Type B pancreatic cell (in vitro differentiated cells): ENCODE measurements at regions not wholly inside any gene's neighbourhood (a gene's known extent, or its start where the extent isn't known, plus 50 kb on each side); places are given as distances from the start of the nearest gene placed in this dataset.

Experiments
- DNase-seq: peaks from one replicate; pipeline ENCODE4 v3.0.0; 2021; ENCODE audit warnings: mixed read lengths; ENCODE audit not compliant: unreplicated experiment; ENCODE audit errors: extremely low spot score
- H3K27ac Mint-ChIP-seq: 2 replicates; pipeline ENCODE4 v1.8.0; 2021; ENCODE audit warnings: mild to moderate bottlenecking, mixed read lengths
- H3K27me3 Mint-ChIP-seq: 2 replicates; pipeline ENCODE4 v1.8.0; 2021; ENCODE audit warnings: mixed read lengths
- H3K36me3 Mint-ChIP-seq: 2 replicates; pipeline ENCODE4 v1.8.0; 2021; ENCODE audit warnings: mixed read lengths
- H3K4me1 Mint-ChIP-seq: one replicate; pipeline ENCODE4 v1.8.0; 2021; ENCODE audit warnings: mixed read lengths; ENCODE audit not compliant: unreplicated experiment
- H3K4me3 Mint-ChIP-seq: 2 replicates; pipeline ENCODE4 v1.8.0; 2021; ENCODE audit warnings: mild to moderate bottlenecking, mixed read lengths
- H3K9me3 Mint-ChIP-seq: 2 replicates; pipeline ENCODE4 v1.8.0; 2021; ENCODE audit warnings: mixed read lengths
- TF ChIP-seq, protein P1 (sequence below): fragments of 200-600 bp; sonication (generic); conservative IDR thresholded peaks from 2 replicates; pipeline ENCODE4 v1.5.0; 2021; ENCODE audit warnings: antibody characterized with exemption, mild to moderate bottlenecking

DNA sequence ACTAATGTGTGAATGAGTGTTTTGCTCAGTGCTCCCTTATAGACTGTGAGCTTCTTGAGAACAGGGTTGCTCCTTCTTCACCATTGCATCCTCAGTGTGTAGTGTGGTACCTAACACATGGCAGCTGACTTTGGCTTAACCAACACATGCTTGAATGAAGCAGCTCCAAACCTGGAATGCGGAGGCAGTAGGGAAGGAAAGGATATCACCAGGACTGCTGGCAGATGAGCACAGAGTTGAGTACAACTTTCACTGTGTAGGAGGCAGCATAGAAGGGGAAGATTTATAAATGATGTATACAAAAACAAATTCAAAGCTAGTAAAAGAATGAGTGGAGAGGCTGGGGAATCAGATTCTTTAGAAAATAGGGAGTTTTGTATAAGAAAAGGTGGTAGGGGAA lies 174.3 kb downstream of the SLIT2 start:
- DNase-seq = no peak
- TF ChIP-seq, protein P1, sequence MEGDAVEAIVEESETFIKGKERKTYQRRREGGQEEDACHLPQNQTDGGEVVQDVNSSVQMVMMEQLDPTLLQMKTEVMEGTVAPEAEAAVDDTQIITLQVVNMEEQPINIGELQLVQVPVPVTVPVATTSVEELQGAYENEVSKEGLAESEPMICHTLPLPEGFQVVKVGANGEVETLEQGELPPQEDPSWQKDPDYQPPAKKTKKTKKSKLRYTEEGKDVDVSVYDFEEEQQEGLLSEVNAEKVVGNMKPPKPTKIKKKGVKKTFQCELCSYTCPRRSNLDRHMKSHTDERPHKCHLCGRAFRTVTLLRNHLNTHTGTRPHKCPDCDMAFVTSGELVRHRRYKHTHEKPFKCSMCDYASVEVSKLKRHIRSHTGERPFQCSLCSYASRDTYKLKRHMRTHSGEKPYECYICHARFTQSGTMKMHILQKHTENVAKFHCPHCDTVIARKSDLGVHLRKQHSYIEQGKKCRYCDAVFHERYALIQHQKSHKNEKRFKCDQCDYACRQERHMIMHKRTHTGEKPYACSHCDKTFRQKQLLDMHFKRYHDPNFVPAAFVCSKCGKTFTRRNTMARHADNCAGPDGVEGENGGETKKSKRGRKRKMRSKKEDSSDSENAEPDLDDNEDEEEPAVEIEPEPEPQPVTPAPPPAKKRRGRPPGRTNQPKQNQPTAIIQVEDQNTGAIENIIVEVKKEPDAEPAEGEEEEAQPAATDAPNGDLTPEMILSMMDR = no peak
- Mint-ChIP-seq H3K36me3 (no peaks in the 10 kb centered on the region), H3K27ac (no peak overlapping the region), H3K4me3 (no peak overlapping the region), H3K4me1 (peaks cover 4% of the 10 kb centered on the region), H3K27me3 (peaks cover 9% of the 10 kb centered on the region), H3K9me3 (no peaks in the 10 kb centered on the region)

GRCh38 chr4:20428436-20429160 lies 176.9 kb downstream of the SLIT2 start:
- H3K27me3 Mint-ChIP-seq = peaks cover 6% of the 10 kb centered on the region
- no peaks in the 10 kb centered on the region for H3K36me3 Mint-ChIP-seq
- H3K4me1 Mint-ChIP-seq = peaks cover 16% of the 10 kb centered on the region
- H3K27ac Mint-ChIP-seq = no peak overlapping the region
- TF ChIP-seq, protein P1 = peak; percentile 60
- no peak for DNase-seq
- H3K9me3 Mint-ChIP-seq = no peaks in the 10 kb centered on the region
- H3K4me3 Mint-ChIP-seq = no peak overlapping the region

DNA sequence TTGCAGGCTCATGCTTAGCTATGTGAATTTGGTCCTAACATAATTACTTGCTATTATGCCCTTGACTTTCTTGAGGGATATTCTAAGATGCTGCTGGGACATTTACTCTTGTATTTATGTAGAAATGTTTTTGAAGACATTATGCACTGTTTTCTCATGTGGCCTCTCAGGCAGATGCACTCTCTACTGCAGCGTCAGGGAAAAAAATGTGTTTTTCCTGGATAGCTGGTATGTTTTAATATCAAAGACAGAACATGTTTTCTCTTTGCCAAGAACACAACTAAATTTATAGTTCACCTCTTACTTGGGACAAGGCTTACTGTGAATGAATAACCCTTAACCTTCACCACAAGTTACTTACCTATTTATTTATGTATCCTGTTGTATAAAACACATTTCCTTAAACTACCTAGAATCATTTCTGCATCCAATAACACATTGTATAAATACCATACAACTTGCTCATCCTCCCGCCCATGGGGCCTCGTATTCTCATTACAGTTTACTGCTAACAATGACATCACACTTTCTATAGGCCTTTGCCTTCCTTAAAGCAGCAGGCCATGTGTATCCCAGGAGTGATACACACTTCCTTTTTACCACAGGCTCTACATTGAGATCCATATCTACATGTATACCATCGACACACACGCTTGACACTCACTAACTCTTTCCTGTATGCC lies 178.7 kb downstream of the SLIT2 start:
- no peak for DNase-seq
- H3K9me3 Mint-ChIP-seq = no peaks in the 10 kb centered on the region
- no peak overlapping the region for H3K4me3 Mint-ChIP-seq
- TF ChIP-seq, protein P1 = no peak
- no peaks in the 10 kb centered on the region for H3K36me3 Mint-ChIP-seq
- peaks cover 6% of the 10 kb centered on the region for H3K27me3 Mint-ChIP-seq
- H3K4me1 Mint-ChIP-seq = peaks cover 25% of the 10 kb centered on the region
- no peak overlapping the region for H3K27ac Mint-ChIP-seq

DNA sequence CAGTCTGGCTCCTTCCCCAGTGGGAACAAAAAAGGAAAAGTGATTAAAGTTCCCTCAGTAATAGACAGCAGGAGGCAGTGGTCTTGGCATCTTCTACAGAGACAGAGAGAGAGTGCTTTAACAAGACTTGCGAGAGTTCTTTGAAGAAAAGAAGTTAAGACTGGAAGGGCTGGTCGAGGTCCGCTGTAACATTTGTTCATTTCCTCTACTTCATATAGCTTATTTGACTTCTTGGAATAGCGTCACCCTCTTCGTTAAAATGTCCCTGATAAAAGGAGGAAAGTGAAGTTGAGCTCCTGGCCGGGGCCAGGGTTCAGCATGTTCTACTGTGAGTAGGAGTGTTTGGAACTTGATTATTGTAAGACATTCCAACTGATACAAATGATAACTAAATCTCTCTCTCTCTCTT lies 179.8 kb downstream of the SLIT2 start:
- H3K27ac Mint-ChIP-seq = peak overlapping the region; percentile 1

GRCh38 chr4:20432088-20432487 lies 180.4 kb downstream of the SLIT2 start:
- Mint-ChIP-seq H3K4me1 (peaks cover 32% of the 10 kb centered on the region), H3K27ac (peak overlapping the region; percentile 1)

More for the DNA sequence above, 179.8 kb downstream of the SLIT2 start:
- Mint-ChIP-seq H3K4me3 (no peak overlapping the region), H3K9me3 (no peaks in the 10 kb centered on the region), H3K36me3 (no peaks in the 10 kb centered on the region), H3K4me1 (peaks cover 32% of the 10 kb centered on the region), H3K27me3 (no peaks in the 10 kb centered on the region)
- no peak for DNase-seq
- TF ChIP-seq, protein P1 = no peak

More at GRCh38 chr4:20432088-20432487, 180.4 kb downstream of the SLIT2 start:
- Mint-ChIP-seq H3K36me3 (no peaks in the 10 kb centered on the region), H3K4me3 (no peak overlapping the region), H3K27me3 (no peaks in the 10 kb centered on the region), H3K9me3 (no peaks in the 10 kb centered on the region)
- TF ChIP-seq, protein P1 = no peak
- no peak for DNase-seq
